ENCODE measurements at regions not wholly inside any gene's neighbourhood (a gene's known extent, or its start where the extent isn't known, plus 50 kb on each side); places are given as distances from the start of the nearest gene placed in this dataset.

DNA sequence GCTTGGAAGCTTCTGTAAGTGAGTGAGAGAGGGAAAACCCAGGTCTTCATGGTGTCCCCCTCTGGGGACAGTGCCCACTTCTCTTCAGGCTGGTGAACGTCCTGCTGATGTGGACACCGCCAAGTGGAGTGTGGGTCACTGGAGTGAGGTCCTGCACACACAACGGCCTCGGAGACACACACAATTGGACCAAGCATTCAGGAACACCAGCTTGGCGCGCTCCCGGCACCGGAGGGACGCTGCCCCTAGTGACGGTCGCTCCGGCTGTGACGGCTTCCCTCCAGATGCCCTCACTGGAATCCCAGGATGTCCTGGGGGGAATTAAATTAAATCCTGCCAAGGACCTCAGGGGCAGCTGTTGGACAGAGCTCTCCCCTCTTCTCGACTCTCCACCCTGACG lies 123.1 kb downstream of the ZNF664 start:
- DNase-seq (ENCODE audit: low read depth in 2 of 2), result no peak

DNA sequence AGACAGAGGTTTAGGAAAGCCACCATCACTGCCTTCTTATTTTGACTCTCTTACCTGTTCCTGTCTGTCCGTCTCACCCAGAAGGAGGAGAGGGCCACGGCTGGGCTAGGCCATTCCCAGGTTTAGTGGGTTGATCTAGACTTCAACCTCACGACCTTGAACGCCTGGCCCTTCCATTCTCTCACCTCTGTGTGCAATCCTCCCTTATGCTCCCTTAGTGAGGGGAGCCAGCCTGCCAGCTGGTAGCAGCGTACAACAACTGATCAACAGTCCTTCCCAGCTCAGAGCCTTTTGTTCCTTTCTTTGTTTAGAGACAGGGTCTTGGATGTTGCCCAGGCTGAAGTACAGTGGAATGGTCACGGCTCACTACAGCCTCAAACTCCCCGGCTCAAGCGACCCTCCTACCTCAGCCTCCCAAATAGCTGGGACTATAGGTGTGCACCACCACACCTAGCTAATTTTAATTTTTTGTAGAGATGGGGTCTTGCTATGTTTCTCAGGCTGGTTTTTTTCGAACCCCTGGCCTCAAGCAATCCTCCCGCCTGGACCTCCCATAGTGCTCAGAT lies 123.9 kb downstream of the ZNF664 start:
- no peak for DNase-seq (ENCODE audit: low read depth in 2 of 2)

DNA sequence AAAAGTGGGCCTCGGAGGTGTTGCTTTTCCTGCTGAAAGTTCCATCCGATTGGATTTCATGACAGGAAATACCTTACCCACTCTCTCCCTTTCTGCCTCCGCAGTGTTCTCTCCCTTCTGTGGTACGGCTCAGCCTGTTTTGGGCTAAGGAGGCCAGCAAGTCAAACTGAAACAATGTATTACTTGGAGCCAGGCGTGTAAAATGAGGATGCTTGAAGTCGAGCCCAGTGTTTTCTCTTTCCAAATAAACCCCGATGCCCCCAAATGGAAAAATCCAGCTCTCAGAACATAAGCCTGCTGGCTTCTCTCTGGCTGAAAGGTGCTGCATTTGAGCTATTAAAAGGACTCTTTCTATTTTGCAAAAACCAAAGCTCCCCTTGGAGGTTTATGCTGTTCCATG lies 124.7 kb downstream of the ZNF664 start:
- DNase-seq (ENCODE audit: low read depth in 2 of 2), result no peak

DNA sequence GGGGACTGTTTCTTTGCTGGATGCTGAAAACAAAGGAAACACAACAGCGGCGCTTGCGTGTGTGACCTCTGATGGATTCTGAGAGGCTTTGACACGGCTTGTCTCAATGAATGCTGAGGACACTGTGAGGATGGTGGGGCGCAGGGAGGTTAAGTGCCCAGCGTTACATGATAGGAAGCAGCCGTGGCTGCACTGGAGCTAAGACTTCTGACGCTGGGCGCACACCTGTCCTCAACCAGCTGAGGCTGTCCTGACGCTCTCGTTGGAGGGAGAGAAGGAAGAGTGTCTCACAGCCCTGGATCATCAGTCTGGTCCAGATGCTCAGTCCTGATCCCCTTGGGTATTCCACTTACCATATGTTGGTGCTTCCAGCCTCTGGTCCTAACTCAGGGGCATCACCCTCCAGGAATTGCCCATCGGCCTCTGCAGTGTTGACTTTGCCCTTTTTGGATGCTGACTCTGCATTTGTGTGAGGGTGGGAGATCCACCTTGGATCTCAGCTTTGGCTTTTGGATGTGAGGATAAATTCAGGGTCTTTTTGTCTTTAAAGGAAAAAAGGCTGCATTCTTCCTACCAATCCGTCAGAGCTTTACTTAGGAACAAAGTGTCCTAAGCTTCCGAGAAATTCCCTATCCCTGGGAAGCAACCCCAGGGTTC lies 125.2 kb downstream of the ZNF664 start:
- DNase-seq (ENCODE audit: low read depth in 2 of 2), result no peak

DNA sequence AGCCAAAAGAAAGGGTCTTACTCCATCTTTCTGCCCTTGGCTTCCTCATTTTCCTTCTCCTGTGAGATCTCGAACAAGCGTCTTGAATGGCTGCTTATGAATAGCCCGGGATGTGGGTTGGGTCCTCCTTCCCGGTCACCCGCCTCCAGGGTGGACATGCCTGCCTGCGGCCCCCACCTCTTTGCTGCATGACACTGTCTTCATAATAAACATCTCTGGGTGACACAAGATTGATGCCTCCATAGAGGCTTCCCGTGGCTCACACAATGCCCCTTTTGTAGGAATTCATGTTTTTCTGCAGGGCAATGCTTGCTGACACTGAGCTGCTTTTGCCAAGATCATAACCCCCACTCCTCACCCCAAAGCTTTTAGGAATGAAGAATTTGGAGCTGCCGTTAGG lies 125.9 kb downstream of the ZNF664 start:
- DNase-seq (ENCODE audit: low read depth in 2 of 2), result no peak

DNA sequence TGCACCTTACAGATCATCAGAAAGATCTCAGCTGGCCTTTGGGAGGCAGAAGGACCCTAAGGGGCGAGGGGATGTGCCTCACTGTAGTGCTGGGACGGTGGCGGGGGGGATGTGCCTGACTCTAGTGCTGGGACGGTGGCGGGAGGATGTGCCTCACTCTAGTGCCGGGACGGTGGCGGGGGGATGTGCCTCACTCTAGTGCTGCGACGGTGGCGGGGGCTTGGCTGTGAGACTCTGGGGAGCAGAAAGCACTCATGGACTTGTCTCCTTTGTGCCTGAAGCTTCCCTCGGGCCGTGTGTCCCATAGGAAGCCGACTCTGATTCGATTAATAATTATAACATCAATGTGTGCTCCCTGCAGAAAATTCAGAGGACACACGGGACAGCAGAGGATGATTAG lies 126.6 kb downstream of the ZNF664 start:
- DNase-seq (ENCODE audit: low read depth in 2 of 2), result no peak

DNA sequence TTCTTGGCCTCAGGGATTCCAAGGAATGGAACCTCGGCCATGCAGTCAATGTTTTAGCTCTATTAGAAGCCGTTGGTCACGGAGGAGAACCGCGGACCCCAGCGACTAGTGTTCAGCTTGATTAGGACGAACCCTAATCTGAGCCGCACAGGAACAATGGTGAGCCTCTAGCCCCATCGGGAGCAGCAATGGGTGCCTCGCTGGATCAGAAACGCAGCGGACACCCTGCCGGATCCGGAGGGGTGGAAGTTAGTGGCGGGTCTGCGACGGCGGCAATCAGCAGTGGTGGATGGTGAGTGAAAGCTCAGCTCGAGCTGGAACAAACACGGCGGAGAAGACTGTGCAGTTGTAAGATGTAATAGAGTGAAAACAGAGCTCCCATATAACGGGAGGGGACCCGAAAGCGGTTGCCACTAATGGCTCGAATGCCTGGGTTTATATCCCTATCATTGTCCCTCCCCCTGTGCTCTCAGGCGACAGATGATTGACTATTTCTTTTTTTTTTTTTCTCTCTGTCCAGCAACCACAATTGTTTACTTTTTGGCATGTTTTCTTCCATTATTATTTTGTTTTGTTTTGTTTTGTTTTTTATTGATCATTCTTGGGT lies 127.7 kb downstream of the ZNF664 start:
- no peak for DNase-seq (ENCODE audit: low read depth in 2 of 2)

DNA sequence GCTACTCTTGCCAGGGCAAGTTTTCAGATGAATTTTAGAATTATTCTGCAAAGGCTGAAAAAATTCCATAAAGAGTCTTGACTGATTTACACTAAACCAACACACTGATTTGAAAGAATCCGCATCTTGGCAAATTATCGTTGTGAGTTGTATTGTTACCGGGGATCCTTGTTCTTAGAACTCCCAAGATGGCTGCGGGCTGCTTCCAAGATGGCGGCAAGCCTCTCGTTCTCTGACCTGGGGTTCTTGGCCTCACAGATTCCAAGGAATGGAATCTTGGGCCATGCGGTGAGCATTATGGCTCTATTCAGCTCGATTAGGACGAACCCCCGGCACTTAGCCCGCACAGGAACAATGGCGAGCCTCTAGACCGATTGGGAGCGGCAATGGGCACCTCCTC lies 132.5 kb downstream of the ZNF664 start:
- DNase-seq (ENCODE audit: low read depth in 2 of 2), result no peak

DNA sequence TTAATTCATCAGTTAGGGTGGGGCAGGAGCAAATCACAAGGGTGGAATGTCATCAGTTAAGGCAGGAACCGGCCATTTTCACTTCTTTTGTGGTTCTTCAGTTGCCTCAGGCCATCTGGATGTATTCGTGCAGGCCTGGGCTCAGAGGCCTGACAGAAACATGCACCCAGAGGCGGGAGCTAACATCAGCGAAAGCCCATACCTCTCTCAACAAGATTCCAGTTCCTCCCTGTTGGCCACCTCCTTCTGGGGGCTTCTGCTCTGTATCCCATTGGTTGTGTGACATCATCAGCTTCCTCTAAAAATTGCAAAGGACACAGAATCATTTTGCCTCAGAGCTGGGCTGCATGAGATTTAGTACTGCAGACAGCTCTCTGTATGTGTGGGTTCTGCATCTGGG lies 134.3 kb downstream of the ZNF664 start:
- DNase-seq (ENCODE audit: low read depth in 2 of 2), result no peak

DNA sequence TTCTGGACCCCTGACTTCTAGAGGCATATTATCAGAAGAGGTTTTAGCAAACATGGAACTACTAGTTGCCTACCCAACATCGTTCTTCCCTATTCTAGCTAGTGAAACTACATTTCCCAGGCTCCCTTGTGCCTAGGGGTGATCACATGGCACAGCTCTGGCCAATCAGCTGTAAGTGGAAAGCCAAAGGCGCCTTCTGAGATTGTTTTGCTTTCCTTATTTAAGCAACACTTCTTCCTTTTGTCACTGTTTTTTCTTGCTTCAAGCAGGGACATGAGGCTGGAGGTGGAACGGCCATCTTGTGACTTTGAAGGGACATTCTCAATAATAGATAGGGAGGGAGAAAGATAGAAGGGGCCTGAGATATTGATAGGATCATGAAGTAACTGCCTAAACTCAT lies 136.7 kb downstream of the ZNF664 start:
- DNase-seq (ENCODE audit: low read depth in 2 of 2), result no peak

DNA sequence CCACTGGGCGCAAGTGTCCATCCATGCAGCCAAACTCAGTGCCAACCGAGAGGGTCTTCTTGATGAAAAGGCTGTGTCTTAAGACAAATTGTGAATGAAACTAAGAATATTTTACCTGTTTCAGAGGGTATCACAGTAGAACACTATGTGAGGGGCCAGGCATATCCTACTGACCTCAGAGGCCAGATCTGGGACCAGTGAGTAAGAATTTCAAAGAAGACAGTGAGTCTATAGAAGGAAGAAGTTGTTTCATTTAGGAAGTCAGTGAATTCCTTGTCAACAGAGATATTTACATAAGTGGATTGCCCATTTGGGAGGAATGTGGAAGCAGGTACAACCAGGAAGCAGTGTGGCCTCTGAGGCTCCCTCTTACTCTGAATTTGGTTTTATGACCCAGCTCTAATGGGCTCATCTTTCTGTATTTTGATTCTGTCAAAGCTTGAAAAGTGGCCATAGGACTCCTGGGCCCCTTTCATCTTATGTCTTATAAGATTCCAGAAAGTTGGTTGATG lies 137.4 kb downstream of the ZNF664 start:
- DNase-seq (ENCODE audit: low read depth in 2 of 2), result no peak

DNA sequence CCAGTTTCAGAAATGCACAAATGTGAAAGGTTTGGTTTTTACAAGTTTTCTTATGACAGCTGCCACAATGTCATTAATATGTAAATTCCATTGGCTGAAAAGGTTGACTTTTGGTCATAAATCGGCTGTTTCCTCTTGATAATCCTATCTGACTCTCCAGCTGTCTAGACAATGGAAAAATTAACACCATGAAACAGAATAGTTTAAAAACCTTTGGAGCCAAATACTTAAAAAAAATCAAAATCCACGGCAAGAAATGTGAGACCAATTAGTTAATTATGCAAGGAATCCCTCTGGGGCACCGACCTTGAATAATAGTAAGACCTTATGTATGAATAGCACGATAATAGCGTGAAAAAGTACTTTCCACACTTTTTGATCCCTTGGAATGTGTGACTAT lies 138.0 kb downstream of the ZNF664 start:
- no peak for DNase-seq (ENCODE audit: low read depth in 2 of 2)

DNA sequence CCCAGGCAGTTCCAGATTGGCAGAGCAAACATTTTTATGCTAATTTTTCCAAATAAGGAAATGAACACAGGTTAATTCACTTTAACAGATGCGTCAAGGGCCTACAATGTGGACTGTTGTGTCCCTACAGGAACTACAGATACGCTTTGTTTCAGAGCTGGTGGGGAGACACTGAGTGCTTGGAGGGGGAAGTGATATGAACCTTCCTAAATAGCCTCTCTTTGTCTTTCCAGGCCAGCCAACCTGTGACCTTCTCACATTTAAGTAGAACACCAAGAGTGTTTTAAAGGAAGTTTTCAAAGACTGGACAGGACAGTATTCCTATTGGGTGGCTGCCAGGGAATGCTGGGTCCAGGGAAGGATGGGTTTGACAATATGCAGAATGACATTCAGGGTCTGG lies 141.3 kb downstream of the ZNF664 start:
- DNase-seq (ENCODE audit: low read depth in 2 of 2), result no peak

DNA sequence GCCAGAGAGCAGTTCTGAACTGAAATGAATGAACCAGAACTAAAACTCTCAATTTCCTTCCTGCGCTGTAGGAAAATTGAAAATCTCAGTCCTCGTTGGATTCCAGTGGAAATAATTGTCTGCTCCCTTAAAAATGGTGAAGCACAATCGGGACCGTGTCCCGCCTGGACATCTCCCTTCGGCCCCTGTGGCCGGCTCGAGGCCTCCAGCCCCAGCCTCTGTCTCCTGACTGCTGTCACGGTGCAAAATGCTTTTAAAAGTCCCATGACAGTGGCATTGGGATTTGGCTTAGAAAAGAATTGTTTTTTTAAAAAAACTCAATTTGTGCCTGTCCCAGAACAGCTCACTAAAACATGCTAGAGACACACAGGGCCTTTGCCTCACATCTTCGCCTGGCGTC lies 142.5 kb downstream of the ZNF664 start:
- DNase-seq (ENCODE audit: low read depth in 2 of 2), result no peak

DNA sequence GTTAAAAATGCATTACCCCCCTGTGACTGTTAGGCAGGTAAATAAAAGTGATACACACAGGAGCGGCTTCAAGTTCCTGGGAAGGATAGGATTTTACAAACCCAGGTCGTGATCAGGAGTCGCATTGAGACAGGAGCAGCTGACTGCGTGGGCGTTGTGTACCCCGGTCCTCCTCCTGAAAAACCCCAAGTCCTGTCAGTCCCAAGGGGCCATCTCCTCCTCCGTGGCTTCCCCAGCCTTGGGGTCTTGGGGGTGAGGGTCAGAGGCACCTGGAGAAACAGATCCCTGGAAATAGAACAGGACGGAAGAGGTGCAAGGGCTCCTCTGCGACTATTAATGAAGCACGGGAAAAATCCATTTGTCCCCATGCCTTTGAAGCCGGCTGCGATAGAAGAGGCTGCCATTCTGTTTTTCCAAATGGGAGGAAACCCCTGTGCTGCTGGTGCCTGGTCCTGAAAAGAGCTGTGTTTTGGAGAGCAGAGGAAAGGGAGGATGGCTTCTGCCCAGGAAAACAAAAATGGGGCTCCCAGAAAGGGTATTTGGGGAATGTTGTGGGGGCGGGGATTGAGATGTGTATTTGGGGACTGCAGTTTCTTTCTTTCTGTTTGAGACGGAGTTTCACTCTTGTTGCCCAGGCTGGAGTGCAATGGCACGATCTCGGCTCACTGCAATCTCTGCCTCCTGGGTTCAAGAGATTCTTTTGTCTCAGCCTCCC lies 143.1 kb downstream of the ZNF664 start:
- no peak for DNase-seq (ENCODE audit: low read depth in 2 of 2)

DNA sequence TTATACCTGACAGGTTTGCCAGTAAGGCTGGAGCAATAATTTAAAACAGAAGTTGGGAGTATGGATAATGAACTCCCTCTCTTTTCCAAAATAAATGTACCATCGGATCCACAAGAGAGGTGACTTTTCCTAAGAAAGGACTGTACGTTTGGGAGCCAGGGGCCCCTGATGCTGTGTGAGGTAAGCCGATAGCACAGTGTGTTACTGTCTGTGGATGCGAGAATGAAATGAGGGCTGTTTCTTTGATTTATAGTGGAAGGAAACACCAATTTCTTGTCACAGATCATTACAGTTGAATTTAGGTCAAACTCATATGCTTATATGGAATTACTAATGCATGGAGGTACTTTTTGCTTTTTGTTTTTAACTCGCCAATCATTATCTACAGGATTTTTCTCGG lies 147.7 kb downstream of the ZNF664 start:
- DNase-seq (ENCODE audit: low read depth in 2 of 2), result no peak

DNA sequence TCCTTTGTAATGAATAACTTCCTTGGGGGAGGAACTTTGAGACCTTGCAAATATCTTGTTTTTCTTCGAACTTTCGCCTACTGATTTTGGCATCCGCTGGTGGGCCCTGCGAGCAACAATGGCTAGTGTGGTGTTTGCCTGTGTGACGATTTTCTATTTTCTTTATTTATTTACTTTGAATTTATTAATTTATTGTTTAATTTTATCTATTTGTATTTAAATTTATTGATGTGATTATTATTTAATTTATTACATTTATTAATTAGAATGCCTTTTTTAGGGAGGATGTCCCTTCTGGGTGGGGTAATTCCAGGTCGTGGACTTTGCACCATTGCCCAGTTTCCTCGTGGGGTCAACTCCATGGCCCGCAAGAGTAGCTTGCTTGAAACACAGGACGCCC lies 149.7 kb downstream of the ZNF664 start:
- DNase-seq (ENCODE audit: low read depth in 2 of 2), result no peak

DNA sequence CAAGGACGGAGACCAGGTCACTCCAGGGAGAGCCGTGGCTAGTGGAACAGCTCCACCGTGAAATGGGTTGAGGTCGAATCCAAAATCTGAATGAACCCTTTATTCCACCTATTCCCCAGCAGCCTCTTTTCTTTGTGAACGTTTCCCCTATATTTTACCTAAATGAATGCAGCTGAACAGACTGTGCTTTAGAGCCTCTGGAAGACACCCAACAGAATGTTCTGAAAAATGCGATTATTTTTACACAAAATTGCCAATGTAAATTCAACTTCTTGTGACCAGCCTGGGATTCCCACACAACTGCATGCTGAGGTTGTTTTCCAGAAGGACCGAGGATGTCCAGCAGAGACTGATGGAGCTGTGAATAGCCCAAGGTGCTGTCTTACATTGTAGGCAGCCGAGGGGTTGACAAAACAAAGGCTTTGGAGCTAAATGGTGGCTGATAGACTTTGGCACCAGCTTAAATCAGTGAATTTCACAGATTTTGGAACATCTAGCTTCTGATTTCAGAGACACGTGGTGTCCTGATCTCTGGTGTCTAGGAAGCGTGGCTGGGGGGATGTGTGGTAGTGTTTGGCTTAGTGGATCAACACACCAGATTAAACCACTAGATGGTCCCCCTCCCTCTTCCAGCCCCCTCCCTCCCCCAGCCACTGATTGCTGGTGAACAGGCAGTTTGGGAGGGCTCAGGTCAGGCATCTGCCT lies 150.4 kb downstream of the ZNF664 start:
- no peak for DNase-seq (ENCODE audit: low read depth in 2 of 2)

DNA sequence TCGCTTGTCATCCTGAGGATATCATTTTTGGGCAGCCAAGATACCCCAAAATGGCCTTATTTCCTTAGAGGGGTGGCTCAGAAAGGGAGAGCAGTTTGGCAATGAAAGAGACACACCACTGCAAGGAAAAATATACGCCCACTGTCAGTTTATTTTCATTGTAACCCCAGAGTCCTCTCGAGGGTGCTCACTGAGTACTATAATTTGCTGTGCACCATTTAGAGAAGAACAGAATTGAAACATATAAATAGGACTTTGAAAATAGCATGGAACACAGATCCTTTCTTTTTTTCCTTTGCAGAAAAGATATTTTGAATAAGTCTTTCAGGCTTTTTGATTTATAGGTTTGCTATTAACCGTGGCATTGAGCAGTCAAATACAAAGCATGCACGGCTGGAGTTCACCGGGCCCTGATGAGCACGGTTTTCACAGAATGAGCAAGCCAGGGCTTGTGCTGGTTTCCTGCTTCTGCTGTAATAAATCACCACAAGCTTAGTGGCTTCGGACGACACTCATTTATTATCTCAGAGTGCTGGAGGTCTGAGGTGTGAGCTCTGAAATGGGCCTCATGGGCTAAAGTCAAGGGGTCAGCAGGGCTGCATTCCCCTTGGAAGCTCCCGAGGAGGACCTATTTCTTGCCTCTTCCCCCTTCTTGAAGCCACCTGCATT lies 152.3 kb downstream of the ZNF664 start:
- DNase-seq (ENCODE audit: low read depth in 2 of 2), result no peak

DNA sequence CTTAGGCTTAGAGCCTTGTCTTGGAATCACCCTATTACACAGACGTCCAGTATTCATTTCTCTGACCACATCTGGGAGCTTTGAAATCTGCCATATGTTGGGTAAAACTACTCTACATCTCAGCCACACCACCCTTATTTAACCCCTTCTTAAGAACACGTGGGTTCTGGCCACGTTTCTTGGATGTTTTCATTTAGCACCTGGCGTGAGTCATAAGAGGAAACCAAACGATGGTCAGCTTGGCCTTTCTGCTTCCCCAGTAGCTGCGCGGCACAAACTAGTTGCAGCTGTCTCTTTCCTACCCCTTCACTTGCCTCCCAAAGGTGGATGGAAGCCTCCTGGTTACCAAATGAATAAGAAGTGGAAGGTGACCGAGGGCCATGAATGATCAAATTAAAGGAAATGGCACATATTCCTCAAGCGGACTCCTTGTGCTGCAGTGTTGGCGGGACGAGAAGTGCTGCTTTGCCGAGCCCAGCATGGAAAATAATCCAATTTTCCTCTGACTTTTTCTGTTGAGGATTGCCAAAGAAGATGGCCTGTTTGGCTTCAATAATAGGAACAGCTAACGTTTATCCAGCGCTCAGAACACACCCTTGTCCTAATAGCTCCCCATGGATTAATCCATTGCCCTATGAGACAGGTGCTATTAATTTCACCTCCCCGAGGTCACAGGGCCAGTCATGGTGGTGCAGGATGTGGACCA lies 154.1 kb downstream of the ZNF664 start:
- DNase-seq (ENCODE audit: low read depth in 2 of 2), result no peak

DNA sequence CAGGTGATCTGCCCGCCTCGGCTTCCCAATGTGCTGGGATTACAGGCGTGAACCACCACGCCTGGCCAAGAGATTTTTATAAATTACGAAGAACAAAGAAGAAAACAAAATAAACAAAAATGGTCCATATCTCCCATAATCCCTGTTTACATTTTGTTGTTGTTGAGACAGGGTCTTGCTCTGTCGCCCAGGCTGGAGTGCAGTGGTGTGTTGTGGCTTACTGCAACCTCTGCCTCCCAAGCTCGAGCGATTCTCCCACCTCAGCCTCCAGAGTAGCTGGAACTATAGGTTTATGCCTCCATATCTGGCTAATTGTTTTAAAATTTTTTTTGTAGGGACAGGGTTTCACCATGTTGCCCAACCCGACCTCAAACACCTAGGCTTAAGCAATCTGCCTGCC lies 156.1 kb downstream of the ZNF664 start:
- DNase-seq (ENCODE audit: low read depth in 2 of 2), result no peak
